GM18499 (cell line): ENCODE measurements at regions not wholly inside any gene's neighbourhood (a gene's known extent, or its start where the extent isn't known, plus 50 kb on each side); places are given as distances from the start of the nearest gene placed in this dataset.

Experiments used
- ATAC-seq: cut with Tn5 transposase; IDR thresholded peaks from one replicate; pipeline ENCODE4 v1.9.1; 2021; ENCODE audit warnings: moderate number of reproducible peaks; ENCODE audit not compliant: insufficient read depth, unreplicated experiment

DNA sequence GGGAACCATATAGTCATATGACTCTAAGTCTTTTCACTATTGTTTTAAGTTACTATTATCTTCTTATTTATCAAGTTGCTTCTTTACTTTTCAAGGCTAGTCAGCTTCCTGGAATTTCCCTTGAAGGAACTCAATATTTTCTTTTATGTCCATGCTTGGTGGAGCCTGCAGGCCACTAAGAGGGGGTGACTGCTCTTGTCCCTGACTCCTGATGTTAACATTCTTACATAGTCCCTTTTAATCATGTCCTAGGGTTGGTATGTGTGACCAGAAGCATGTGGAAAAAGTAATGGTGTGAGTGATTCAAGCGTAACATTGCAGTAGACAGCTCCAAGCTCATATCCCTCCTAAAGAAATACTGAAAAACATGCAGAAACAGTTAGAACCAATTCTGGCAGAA, 1536.2 kb upstream of the CDH9 start:
- no peak for ATAC-seq

DNA sequence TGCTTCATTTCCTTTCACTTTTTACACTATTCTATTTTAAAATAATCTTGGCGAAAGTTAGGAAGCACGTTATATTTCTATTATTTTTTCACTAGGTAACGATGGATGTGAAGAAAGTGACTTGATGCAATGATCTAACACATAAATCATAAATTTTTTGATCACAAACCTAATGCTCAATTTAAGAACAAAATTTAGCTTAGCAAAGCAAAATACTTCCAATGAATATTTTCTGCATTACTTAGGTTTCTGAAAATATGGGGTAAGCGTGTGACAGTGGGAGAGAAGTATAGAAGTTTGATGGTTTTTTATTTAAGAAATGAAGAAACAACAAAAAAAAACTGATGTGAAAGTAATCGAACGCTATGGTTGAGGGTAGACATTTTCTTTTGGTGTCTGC, 1528.7 kb upstream of the CDH9 start:
- no peak for ATAC-seq

DNA sequence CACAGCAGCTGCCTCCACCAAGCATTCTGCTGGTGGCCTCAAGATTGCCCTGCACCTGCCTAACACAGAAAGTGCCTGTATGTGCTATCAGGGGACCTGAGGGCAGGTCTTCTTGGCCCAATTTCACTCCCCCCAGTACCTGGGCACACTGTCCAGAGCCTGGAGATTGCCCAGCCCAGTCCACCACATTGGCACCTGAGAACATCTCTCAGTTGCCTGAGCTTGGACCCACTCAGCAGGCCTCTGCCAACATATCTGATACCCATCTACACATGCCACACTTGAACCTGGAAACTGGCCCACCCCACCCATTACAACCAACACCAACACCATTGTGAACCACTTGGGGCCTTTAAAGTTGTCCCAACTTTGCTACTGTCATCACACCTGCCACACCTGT, 1523.1 kb upstream of the CDH9 start:
- ATAC-seq: no peak

DNA sequence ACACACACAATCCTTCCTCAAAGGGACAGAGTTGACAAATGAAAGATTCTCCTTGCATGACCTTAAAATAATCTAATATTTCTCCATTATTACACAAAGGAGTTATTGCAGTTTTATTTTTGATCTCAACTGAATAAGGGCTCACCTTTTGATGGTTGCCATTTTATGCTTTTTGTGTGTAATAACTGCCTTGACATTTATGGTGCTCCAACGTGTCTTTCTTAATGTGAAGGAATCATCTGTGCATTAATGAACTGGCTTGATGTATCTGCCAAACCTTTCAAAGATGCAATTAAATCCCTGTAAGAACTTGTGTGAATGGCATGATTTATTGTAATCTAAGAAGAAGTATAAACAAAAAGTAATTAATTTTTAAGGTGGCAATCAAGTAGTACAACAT, 1519.8 kb upstream of the CDH9 start:
- no peak for ATAC-seq

DNA sequence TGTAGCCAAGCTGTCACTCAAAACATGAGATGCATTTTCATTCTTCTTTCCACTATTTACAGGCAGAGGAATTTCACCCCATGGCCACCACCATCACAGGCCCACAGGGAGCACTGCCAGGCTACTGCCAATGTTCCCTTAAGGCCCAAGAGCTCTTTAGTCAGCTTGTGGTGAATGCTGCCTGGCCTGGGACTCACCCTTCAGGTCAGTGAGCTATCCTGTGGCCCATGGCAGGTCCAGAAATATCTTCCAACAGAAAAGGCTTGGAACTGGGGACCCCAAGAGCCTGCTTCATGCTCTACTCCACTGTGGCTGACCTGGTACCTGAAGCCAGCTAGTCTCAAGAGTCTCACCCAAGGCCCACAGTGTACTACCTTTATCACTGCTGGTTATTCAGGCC, 1518.7 kb upstream of the CDH9 start:
- ATAC-seq: no peak

DNA sequence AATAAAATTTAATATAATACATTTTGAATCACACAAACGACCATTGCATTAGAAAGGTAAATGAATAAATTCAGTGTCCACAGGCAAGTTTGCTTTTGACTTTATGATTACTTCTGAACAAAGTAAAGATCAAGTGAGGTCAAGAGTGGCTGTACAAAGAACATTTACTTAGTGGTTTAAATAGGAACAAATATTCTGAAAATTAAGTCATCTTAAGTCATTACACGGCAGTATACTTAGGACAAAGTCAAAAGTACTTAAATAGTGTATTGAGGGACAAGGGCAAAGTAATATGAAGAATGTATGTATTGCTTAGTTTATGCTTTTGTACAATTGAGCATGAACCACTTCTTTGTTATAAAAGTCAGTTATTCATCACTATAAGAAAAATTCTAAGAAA, 1511.2 kb upstream of the CDH9 start:
- ATAC-seq: no peak

DNA sequence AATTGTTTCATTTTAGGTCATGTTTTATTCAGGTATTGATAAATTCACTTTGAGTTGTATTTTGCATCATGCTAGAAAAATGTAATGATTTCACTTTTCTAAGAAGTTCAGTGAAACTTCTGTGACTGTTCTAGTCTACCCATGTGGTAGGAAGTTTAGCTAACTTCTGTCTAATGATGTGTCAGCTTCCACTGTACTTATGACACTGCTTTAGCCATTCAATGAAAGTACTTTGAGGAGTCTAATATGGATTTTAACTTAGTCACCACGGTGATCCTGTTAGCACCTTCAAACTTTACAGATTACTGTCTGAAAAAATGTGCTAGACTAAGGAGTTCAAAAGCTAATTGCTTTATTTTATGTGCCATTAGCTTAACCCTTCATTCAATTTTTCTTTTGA, 1510.5 kb upstream of the CDH9 start:
- no peak for ATAC-seq

DNA sequence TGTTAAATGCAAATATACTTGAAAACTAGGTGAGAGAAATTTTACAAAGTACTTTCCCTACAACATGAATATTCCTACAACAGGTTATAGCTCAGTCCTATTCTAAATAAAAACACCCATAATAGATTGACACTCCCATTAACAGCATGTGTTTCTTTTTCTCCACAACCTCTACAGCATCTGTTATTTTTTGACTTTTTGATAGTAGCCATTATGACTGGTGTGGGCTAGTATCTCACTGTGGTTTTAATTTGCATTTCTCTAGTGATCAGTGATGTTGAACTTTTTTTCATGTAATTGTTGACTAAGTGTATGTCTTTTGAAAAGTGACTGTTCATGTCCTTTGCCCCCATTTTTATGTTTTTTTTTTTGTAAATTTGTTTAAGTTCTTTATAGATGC, 1506.1 kb upstream of the CDH9 start:
- no peak for ATAC-seq

DNA sequence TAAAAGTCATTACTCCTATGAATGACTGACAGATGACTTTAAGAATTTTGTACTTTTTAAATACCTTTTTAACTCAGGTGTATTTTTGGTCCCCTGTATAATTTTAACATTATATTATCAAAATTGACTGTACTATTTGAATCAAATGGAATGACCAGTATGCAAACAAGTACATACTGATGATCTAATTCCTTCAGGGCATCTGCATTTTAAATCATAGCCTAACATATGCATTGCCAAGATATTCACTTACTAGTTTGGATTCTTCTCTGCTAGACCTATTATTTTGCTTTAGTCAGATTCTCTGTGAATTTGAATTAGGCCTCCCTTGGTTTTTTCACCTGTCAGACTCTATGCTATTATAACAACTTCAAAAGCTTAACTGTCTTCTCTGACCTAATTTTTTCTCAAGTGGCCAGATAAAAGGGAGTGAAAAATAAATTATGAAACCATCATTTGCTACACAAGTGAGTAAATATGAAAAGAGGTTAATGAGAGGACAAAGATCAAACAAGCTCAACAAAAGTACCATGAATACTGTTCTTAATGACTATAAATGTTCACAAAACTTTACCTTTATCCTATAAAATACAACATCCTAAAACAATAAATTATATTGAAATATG, 1505.2 kb upstream of the CDH9 start:
- no peak for ATAC-seq

DNA sequence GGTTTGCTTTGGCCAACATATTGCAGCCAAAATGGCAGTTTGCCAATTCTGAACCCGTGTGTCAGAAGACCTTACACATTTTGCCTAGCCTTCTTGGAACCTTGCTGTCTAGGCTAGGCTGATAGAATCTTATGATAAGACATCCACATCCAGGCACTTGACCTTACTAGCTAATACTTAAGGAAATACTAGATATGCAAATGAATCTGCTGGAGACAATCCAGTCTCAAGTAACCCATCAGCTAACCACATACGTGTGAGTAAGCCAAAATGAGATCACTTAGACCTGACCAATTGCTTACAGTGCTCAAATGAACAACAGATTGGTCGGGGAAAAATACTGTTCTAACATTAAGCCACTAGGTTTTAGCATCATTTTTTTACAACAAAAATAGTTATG, 1504.6 kb upstream of the CDH9 start:
- ATAC-seq: no peak

DNA sequence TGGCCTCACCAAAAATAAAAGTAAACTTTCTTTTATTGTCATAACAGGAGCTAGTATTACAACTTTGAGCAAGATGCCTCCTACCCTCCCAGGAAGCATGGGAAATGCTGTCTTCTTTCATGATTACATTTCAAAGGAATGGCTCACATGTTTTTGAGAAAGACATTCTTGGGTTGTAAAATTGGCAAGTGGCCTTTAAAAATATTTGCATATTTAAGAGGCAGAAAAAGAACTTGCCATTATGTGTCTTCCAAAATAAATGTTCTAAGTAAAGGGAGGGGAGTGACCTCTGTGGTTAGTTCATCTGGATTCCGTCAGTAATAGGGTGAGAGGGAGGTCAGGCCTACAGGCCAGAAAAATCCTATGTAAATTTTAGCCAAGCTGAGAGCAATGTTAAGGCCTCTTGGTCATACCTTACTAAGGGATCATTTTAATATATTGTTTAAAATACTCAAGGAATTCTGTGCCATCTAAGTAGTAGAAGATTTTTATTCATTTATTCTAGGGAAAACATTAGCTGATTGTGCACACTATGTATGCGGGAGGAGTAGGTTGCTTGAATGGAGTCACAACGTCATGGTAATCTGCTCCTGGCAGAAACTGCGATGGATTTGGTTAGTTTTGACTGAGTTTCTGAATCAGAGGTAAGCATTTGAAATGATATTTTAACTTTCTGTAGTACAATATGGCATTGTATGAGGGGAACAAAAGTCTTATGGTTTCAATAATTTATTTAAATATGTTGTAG, 1485.7 kb upstream of the CDH9 start:
- ATAC-seq: no peak

DNA sequence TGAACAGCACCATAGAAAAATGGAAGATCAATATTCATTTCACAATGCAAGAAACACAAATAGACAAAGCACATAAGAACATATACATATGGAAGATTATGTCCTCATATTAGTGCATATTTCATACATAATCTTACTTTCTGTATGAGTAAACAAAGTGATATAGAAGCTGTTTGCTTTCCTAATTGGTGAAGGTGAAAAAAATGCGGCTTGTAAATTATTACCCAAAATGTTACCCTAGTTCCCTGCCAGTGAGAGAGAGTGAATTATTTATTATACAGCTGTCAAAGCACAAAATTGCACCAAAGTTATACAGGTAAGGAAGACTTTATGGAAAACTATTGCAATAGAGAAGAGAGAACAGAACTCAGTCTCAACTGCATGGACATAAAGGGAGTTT, 1485.0 kb upstream of the CDH9 start:
- no peak for ATAC-seq

DNA sequence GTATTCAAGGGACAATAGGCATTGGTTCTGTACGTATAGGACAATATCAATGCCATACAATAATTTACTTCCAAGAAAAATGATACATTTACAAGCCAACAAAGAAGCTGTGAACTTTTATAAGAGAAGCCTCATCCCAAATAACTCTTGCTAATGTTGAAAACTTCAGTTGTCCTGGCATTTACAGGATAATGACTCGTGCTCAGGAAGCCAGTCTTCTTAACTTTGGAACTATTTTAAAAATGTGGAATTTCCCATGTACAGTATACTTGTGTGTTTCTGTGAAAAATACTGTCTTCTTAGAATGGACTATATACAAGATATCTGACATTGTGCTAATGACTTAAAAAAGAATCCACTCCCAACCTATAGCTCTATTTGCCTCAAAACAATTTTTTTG, 1479.3 kb upstream of the CDH9 start:
- no peak for ATAC-seq

DNA sequence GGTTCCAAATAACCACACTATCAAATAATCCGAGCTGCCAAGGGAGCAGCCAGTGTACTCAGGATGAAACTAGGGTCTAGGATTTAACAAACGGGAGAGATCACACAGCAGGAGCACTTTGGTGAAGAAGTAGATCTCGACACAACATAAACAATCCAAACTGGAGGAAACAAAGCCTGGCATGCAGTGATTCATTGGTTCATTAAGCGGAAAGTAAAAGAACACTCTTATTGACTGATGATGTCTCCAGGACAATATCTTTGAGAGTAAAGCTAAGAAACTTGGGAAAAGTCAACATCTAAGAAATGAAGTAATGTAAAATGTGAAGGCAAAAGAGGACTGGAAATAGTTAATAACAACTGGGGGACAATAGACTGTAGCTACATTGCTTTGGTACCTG, 1478.3 kb upstream of the CDH9 start:
- ATAC-seq: no peak

DNA sequence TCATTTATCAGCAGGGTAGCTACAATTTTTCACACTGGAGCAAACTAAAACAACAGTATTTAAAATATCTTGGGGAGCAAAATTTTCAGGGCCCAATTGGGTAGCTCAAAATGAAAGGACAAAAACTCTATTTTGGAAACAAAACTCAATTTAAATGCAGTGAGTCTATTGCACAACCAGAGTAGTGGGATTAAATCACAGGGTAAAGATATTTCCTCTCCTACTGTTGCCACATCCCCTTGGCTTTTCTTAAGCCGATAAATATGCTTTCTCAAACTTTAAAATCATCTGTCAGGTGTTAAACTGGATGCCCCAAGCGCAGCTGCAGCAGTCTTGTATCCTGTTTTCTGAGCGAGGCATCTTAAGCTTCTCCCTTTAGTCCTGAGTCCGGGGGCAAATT, 1474.3 kb upstream of the CDH9 start:
- no peak for ATAC-seq

DNA sequence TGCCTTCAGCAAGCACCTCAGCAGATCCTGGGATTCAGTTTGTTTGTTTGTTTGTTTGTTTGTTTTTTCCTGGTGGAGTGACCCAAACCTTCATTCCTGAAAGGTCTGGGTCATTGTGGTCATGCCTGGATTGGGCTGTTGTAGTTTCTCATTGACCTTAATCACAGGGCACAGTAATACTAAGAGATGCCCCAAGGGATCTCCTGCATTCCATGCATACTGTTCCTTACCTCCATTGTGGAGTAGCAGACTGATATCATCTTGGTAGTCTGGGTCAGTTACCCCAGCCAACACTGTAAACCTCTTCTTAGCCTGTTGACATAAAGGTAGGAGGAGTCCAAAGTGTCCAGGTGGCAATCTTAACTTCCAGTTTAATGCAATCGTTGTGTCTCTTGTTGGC, 1466.7 kb upstream of the CDH9 start:
- no peak for ATAC-seq

DNA sequence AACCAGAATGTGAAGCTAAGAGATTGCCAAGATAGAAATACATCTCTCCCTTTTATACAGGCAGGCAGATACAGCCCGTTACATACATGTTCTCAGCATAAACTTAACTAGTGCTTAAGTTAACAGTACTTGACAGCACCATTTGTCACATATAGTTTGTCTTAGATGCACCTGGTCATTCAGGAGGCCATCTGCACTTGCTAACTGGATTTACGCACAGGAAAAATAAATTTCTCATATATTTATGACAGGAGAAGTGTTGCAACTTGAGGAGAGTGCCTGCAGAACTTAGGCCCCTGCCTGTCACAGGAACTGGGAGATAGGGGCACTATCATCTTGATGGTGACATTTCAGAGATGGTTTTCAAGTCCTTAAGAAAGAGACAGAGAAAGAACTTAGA, 1462.1 kb upstream of the CDH9 start:
- ATAC-seq: no peak

DNA sequence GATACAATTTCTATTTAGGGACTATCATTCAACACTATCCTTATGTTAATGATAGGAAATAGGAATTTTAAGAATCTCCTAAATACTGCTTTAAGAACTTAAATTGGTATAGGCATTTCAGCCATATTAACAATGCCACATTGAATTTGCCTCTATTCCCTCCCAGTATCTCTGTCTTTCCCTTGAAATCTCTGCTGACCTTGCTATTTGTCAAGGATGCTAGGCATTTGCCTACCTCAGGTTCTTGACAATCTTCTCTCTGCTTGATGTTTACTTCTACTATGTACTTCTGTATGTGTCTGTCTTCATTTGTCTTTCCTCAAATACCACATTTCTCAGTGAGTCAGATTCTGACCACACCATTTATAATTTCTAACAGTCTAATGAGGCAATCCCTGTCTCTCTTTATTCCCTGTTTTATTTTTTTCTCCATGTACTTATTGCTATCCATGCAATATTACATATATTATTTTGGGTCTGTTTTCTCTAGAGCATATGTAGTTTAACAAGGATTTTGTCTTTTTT, 1461.4 kb upstream of the CDH9 start:
- ATAC-seq: no peak

DNA sequence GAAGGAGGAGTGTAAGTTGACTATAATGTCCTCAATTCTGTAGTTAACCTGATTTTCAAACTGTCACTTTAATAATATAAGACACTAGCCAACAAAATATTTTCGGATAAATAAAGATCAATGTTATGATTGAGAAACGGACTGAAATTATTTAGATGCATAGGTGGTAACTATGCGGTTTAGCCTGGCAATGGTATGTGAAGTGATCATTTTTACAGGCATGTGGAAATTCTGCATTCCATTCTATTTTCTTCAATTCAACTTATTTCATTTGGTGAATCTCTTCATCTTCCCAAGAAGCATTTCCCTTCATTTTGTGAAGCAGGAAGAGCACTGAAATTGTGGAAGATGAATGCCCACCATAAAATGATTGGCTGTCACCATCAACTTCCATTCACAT, 1457.5 kb upstream of the CDH9 start:
- no peak for ATAC-seq

DNA sequence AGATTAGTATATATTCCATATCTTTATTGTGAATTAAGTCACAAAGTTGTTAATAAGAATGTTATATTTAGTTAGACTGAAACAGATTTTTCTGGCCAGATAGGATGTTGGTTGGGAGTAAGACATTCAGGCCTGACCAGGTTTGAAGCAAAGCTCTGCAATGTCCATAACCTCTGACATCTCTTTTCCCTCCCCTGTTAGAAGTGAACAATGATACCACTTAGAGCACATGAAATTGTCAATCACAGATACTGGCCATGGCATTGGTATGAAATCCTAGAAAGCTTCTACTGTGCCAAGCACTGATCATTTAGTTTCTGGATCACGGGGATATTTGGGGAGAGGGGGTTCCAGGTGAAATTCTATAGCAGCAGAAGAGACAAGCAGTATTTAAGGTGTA, 1455.1 kb upstream of the CDH9 start:
- ATAC-seq: no peak

DNA sequence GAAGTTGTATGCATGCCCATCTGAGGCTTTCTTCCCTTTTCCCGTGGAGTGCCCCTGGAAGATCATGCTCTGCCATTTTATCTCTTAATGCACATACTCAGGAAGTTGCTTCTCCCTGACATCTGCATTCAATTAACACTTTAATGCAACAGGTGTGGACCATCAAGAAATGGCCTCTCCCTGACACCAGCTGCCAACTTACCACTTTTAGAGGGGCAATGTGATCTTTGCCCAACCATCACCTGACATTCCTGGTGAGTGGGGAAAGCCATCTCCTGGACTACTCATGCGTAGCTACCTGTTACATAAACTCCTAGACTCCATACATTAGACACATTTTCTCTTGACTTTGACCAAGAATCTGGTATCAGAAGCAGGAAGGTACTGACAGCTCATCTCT, 1450.4 kb upstream of the CDH9 start:
- no peak for ATAC-seq

DNA sequence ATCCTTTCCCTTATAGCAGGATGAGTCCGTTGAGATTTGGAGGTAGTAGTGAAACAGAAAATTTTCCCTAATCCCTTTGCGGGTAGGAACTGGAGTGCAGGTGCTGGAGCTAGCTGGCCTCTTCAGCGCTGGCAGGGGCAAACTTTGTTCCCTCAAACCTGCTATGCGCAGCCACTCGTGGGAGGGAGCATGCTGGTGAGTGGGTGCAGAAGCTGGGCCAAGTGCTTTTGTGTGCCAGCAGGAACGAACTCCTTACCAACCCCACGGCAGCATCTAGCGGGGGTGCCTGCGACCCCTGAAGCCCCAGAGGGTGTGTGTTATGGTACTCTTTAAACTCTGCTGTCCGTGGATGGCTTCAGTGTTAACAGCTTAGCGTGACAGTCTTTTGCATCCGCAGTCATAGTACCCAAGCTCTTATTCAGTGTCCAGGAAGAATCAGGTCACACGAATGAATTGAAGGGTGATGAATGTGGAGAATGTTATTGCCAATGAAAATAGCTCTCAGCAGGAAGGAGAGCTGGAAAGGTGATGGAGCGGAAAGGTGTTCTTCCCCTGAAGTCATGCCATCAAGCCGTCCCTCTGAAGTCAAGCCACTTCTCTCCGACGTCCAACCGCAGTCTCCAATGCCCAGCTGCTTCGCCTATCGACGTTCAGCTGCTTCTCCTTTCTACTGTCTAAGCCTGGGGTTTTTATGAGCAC, 1445.1 kb upstream of the CDH9 start:
- no peak for ATAC-seq
